GM20431 (cell line): ENCODE measurements at regions not wholly inside any gene's neighbourhood (a gene's known extent, or its start where the extent isn't known, plus 50 kb on each side); places are given as distances from the start of the nearest gene placed in this dataset.

Experiments used
- in situ Hi-C: fragments of 300-500 bp; cut with MseI, MboI; formaldehyde crosslinking; loops from one replicate; pipeline ENCODE4 v1.15.0; 2020; ENCODE audit warnings: low sequenced_read_pairs; ENCODE audit not compliant: unreplicated experiment

DNA sequence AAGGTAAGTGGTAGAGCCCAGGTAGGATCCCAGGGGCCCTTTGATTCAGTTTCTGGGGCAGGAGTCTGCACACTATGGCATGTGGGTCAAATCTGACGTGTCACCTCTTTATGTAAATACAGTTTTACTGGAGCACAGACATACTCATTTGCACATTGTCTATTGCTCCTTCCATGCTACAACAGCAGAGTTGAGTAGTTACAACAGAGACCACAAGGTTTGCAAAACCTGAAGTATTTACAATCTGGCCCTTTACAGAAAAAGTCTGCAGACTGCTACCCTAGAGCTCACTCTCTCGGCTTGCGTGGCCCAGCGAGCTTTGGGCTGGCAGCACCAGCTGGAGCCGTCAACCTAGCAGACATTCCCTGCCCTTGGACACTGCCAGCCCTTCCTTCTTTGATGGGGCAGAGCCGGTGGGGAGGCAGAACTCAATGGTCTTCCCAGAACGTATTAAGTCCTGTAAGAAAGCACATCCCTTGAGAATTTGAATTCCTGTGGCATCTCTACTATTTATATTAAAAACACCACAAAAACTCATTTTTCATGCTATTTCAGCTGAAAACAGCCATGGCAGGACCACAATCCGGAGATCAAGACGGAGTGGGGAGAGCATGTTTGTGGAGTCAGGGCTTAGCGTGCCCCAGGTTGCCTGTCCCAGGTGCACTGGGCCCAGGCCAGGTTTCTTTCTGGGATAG is 133.1 kb upstream of the NUDT7 start:
- in situ Hi-C loops = no loop called here

DNA sequence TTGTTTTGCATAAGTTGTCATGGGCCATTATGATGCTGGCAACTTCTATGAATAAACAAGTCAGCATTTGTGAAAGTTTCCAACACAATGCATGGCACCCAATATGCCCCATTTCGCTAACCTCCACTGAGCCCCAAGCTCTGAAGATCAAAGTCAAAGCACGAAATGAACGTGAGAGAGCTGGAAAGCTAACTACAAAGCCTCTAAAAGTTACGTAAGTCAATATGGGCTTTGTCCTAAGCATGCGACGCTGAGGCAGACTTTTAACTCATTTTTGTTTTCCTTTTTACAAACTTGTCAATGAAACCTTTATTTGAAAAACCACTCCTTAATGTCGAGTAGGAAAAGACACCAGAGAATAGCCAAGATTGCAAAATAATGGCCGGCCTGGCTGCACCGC is 131.6 kb upstream of the NUDT7 start:
- in situ Hi-C loops = no loop called here

DNA sequence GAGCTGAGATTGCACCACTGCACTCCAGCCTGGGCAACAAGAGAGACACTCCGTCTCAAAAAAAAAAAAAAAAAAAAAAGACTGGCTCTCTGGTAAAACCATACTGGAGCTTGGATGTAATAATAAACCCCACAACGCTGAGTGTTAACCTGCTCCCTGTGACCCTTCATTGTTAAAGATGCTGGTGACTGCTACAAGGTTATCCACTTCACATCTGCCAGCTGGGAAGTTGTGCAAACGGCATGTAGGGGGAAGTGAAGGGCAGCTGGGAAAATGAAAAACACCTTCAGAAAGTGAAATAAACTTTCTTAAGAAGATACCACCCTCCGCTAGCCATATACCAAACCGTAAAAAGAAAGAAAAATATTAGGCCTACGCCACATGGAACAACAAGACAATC is 131.0 kb upstream of the NUDT7 start:
- in situ Hi-C loops = no loop called here

DNA sequence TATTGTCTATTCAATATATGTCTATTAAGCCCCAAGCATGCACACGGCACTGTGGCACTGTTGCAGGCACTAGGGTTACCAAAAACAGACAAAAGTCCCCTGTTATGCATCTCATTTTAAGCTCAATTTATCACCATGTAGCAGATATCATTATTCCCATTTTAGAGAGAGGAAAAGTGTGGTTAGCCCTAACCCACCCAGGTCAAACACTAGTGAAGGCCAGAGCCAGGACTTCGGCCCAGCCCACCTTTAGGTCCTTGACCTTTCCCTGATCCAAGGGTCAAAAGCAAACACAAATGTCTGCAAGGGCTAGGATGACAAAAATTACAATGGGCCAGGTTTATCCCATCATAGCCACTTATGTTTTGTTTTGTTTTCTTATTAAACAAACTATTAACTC is 130.3 kb upstream of the NUDT7 start:
- in situ Hi-C loops = no loop called here

DNA sequence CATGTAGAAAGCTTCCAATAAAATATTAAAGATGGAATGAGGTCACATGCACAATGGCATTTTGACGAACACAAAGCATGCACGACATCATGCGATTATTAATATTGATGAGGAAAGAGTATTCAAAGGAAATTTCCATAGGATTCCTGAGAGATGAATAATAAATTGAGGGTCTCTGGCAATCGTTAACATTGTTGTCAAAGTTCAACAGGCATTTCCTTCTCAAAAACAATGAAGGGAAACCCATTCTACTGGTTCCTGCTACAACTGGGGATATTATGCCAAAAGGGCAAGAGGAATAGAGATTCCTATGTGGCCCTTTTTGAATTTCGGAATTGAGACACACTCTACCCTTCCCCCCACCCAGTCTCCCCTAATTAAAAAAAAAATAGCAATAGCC is 128.3 kb upstream of the NUDT7 start:
- in situ Hi-C loops = no loop called here

DNA sequence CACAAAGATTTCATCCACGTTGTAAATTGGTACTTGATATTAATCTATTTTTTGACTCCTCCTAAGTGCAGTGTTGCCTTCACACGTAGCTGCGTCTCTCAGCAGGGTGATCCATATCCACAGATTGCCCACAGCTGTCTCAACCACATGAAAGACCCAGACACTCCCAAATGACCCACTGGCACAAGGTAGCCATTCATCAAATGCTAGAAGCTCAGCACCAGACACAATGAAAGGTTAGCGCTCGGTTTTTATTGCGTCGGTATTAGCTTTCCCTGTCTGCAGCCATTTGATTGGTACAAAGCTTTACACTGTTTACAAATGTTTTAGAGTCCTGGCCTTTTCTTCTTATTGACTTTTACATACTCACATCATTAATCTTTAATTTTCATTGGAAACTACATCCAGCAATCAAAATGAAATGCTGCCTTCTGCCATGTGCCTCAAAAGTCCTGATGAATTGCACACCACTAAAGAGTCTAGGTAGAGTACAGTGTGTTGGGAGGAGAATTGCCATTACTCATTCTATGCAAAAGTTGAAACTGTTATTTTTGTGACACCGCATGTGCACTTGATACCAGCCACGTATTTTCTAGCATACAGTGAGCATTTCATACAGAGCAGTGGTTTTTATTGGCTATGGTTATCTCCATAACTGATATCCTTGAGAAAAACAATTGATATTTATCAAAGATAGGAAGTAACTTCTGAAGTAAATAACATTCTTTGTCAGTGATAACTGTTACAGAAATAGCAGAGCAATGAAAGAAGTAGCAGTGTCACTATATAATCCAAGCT is 127.3 kb upstream of the NUDT7 start:
- in situ Hi-C loops = no loop called here

DNA sequence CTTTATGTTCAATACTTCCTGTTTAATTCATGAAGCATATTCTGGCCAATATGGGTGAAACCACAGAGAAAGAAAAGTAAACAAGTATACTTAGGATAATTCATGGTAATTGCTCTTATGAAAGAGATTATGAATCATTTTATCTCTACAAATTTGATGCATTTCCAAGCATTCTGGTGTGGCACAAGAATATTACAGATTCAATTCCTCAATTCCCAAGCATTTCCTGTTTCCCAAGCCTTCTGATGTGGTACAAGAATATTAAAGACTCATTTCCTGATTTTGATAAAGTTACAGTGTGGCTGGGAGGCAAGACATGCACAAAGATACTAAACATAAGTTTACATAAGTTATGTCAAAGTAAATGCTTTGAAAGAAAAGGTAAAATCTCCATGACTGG is 126.1 kb upstream of the NUDT7 start:
- in situ Hi-C loops = no loop called here

DNA sequence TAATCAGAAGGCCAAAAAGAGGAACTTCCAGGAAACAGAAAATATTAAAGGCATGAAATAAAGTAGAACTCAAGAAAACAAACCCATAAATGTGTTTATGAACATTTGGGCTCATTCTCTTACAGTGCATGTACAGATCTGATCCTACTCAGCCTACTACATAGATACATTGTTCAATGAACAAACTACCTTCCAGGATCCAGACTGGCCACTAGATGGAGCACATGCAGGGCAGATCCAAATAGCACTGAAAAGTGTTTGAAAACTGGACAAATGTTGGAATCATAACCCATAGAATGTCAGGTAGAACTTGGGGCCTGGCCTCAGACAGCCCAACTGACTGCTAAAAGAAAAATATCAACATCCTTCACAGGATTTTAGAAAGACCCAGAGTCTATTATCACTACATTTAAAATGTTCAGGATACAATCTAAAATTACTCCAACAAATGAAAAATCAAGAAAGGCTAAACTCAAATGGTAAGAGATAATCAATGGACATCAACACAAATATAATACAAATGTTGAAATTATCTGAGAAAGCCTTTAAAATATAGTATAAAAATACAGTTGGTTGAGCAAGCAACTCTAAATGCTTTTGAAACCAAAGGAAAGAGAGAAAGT is 122.4 kb upstream of the NUDT7 start:
- in situ Hi-C loops = no loop called here

DNA sequence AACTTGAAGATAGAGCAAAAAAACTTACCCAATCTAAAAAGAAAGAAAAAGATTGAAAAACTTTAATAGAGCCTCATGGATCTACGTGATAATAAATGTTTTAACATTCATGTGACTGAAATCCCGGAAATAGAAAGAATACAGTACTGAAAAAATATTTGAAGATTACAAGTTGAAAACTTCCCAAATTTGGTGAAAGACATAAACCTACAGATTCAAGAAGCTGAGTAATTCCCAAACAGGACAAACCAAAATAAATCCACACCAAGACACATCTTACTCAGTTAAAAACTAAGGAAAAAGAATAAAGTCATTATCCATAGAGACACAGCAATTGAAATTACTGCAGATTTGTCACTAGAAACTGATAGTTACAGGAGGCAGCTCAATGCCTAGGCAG is 121.8 kb upstream of the NUDT7 start:
- in situ Hi-C loops = no loop called here

DNA sequence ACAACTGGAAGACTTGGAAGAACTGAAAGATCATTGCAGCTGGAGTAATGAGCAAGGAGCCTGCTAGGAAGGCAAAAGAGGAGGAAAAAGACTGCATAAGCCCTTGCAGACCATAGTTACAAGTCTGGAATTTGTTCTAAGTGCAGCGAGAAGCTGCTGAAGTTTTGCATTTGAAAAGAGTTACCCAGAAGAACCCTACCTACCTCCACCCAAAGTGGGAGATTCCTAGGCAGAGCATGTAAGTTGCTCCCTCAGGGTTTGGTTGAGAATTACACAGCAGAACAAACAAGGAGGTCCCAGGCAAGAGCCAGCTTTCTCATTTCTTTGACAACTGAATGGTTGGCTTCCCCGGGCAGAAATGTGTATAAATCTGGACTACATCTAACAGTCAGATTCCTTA is 118.7 kb upstream of the NUDT7 start:
- in situ Hi-C loops = no loop called here

DNA sequence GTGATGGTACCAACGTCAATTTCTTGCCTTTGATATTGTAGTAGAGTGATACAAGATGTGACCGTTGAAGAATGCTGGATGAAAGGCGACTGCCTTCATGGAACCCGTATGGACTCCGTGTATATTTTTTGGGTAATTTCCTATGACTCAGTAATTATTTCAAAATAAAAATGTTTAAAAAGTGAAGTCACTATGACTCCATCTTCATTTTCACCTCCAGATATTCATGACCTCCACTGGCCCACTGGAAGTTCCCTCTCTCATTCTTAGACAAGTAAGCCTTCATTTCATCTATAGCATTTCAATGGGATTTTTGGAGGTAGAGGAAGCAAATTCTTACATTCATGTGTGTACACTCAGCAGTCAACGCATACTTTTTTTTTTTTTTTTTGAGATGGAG is 111.8 kb upstream of the NUDT7 start:
- in situ Hi-C loops = no loop called here

DNA sequence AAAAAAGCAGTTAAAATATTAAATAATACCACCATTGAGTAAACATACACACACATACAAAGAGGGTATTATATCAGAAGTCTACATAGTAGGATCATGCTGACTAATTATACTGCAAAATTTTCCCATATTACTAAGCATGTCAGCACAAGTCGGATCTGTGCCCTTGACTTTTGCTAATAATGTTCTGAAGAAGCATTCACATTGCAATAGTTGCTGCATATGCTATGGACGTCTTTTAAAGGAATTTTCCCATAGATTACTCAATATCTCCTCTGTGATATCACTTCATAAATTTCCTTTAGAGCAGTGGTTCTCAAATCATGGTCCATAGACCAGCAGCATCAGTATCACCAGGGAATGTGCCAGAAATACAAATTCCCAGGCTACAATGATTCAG is 110.9 kb upstream of the NUDT7 start:
- in situ Hi-C loops = no loop called here

DNA sequence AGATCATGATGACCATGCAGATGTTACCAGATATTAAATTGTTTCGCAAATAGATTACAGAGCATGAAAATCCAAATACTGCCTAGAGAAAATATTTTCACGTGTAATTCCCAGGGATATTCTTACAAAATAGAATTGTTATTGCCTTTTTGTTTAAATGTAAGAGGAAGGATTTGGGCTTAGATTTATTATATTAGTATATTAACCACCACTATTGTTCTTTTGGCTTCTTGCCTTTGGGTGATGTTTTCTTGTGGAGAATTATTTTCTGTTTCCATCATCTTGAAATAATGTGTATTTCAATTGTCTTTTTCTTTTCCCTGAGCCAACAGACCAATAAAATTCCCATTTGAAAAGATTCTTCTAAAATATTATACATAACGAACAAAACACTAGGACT is 109.7 kb upstream of the NUDT7 start:
- in situ Hi-C loops = no loop called here

DNA sequence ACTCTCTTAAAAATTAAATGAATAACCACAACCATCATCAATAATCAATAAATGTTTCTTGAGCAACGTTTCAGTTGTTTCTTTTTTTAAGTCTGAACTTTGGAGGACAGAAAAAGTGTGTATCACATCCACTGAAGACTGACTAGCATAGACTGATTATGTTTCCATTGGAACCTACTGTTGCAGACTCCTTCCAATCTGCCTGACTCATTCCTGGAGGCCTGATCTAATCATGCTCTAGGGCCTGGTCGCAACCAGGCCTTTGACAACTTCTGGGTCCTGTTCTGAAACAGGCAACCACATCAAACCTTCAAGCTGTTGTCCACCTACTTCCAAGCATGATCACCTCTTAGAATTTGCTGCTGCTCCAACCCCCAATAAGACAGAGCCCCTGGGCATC is 109.2 kb upstream of the NUDT7 start:
- in situ Hi-C loops = no loop called here

DNA sequence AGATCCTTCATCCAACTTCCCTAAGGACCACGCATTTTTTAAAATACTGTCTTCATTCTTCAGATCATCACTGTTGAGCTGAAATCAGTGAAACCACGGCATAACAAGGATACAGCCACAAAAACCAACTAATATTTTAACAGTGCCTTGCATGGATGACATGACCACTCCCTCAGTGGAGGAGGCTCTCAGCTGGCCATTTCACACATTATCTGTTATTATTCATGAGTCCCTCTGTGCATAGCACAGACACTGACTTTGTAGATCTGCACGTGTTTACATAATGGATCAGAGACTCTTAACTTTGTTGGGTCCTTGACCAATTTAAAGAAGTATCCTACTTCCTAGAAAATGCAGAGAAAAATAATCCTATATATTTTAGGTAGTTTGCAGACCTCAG is 104.8 kb upstream of the NUDT7 start:
- in situ Hi-C loops = no loop called here

DNA sequence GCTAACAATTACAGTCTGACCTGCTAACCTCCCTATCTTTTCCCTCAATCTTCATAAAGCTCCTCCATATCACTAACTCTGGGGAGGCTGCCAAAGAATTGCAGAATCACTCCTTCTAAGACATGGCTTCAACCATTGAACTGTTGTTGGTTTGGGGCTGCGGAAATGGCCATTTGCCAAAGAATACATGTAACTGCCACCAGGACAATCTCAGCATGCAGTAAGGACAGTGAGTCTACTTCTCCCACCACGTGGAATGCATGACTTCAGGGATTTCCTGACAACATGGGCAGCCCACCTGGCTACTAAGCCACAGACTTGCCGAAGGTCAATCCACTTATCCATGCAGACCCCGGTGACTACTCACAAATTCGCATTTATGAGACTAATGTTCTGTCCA is 104.3 kb upstream of the NUDT7 start:
- in situ Hi-C loops = no loop called here

DNA sequence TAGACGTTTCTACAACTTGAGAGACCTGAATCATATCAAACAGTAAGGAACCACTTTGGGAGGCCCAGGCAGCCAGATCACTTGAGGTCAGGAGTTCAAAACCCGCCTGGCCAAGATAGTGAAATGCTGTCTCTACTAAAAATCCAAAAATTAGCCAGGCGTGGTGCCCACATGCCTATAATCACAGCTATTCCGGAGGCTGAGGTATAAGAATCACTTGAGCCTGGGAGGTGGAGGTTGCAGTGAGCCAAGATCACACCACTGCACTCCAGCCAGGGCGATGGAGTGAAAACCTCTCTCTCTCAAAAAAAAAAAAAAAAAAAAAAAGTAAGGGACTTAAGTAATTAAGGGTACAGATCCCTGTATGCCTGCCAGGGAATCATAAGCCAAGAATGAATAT is 103.4 kb upstream of the NUDT7 start:
- in situ Hi-C loops = no loop called here

DNA sequence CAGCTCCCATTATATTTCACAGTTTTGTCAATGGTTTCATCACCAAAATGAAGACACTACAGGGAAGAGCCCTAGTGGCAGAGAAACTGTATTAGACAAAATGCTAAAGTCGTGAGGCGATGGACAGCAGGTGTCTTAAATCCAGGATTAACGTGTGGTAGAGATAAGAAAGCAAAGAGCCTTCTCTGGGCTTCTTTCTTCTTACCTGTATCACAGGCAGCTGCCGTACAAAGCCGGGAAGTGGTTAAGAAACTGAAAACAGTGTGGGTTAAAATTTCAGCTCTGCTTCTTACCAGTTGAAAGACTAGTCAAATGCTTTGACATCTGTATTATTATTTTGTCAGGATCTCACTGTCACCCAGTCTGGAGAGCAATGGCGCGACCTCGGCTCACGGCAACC is 98.2 kb upstream of the NUDT7 start:
- in situ Hi-C loops = no loop called here

DNA sequence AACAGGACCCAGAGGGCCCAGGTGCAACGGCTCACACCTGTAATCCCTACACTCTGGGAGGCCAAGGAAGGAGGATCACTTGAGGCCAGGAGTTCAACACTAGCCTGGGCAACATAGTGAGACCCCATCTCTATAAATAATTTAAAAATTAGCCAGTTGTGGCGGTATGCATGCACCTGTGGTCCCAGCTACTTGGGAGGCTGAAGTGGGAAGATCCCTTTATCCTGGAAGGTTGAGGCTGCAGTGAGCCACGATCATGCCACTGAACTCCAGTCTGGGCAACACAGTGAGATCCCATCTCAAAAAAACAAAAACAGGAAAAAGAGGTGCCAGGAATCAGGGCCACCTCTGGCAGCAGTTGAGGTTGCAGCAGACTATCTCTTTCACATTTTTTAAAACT is 85.7 kb upstream of the NUDT7 start:
- in situ Hi-C loops = no loop called here

DNA sequence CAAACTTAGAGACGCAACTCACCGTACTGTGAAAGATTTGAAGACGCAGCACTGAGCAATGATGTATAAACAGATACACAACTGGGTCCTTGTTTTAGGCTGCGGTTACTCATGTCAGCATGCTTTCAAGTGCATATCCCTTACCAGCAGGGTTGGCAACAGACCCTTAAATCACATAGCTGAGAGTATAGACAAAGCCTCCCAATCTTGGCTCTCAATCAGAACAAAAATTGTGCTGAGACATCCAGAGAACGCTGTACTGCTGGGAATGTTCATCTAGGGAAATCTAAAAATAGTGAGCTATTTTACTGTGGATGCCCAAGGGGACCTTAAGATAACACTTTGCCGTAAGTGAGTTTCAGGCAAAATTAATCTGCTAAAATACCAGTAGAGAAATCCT is 84.4 kb upstream of the NUDT7 start:
- in situ Hi-C loops = no loop called here

DNA sequence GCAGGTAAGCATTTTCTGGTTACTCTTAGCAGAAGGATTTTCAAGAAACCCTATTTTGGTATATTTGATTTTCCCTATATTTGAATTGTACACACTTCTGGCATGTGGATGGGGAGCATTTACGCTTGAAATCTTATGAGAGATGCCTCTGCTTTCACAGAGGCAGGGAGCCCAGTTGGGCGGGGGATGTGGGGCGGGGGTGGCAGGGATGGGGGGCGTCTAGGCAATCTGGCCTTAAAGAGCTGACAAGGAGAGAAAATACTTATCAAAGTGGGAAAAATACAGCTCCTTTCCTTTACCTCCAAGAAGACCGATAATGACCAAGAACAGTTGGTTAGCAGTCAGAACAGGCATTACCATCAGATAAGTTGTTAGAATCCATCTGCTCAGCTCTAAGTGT is 79.1 kb upstream of the NUDT7 start:
- in situ Hi-C loops = no loop called here

DNA sequence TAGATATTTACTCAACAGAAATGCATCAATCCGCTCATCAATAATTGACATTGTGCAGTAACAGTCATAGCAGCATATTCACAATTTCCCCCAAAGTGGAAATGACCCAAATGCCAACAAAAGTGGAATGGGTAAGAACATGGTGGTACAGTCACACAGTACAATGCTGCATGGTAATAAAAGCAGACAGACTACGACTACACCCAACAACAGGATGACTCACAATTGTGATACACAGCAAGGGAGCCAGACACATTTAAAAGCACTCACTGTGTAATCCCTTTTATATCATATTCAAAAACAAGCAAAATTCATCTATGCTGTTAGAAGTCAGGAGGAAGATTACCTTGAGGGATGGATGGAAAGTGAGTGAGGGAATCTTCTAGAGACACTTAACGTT is 76.5 kb upstream of the NUDT7 start:
- in situ Hi-C loops = no loop called here
